B cell (primary cell): ENCODE measurements at regions not wholly inside any gene's neighbourhood (a gene's known extent, or its start where the extent isn't known, plus 50 kb on each side); places are given as distances from the start of the nearest gene placed in this dataset.

Source experiments
- ATAC-seq: fragments of 200-7000 bp; cut with Tn5 transposase; one replicate; pipeline ENCODE4 v1.10.0; 2021; ENCODE audit warnings: low read depth, mild to moderate bottlenecking, moderate number of reproducible peaks, moderate library complexity
- CTCF ChIA-PET: fragments of 350-600 bp; sonication (Branson Sonifier 250); formaldehyde crosslinking; loops from one replicate; lab custom pipeline; 2021; ENCODE audit warnings: antibody characterized with exemption, inconsistent platforms; lab: Charles Lee
- POLR2A ChIA-PET: fragments of 350-600 bp; sonication (Branson Sonifier 250); formaldehyde crosslinking; loops from one replicate; lab custom pipeline; 2021; ENCODE audit warnings: antibody characterized with exemption; lab: Charles Lee
- DNase-seq: peaks from one replicate; pipeline ENCODE4 v3.0.0; 2013
- H2AFZ ChIP-seq: 2 replicates; pipeline ENCODE4 v1.6.1; 2012; ENCODE audit warnings: mild to moderate bottlenecking, low read depth, low read length; ENCODE audit not compliant: insufficient read depth, poor library complexity, severe bottlenecking
- H3K27ac ChIP-seq, 2 donors: 1 replicate in 1 of 2; 2 replicates in 1 of 2; pipeline ENCODE4 v1.5.1; 2012 to 2013; ENCODE audit warnings: low read length in 2 of 2, mild to moderate bottlenecking in 2 of 2, moderate library complexity in 1 of 2
- H3K27me3 ChIP-seq, 4 experiments: fragments of 200-600 bp in 1 of 4; sonication (generic) in 1 of 4; replicated peaks in 1 of 4; 1 replicate in 2 of 4; 2 replicates in 2 of 4; pipeline versions ENCODE4 v1.6.1 to v1.7.0; 2013 to 2016; ENCODE audit warnings: low read length in 3 of 4, mild to moderate bottlenecking in 2 of 4, mixed read lengths in 1 of 4, moderate library complexity in 1 of 4; ENCODE audit not compliant: insufficient read depth in 4 of 4, control insufficient read depth in 3 of 4; ENCODE audit errors: control extremely low read depth in 1 of 4
- H3K36me3 ChIP-seq, 2 experiments: replicated peaks in 1 of 2; 1 replicate in 1 of 2; 2 replicates in 1 of 2; pipeline versions ENCODE4 v1.6.1 to v1.7.1; 2013; ENCODE audit warnings: low read length in 1 of 2; ENCODE audit not compliant: insufficient read depth in 2 of 2, control insufficient read depth in 1 of 2; ENCODE audit errors: control extremely low read depth in 1 of 2, extremely low read depth in 1 of 2
- H3K4me1 ChIP-seq, 2 donors: fragments of 200-600 bp in 1 of 2; sonication (generic) in 1 of 2; 1 replicate in 1 of 2; 2 replicates in 1 of 2; pipeline versions ENCODE4 v1.5.1 to v1.6.1; 2013 to 2017; ENCODE audit warnings: low read length in 2 of 2; ENCODE audit not compliant: control insufficient read depth in 2 of 2, insufficient read depth in 2 of 2
- H3K4me2 ChIP-seq: replicated peaks from 2 replicates; pipeline ENCODE3; 2012; ENCODE audit warnings: mild to moderate bottlenecking, low read depth, low read length; ENCODE audit not compliant: poor library complexity, severe bottlenecking
- H3K4me3 ChIP-seq, 5 experiments: fragments of 200-600 bp in 1 of 5; sonication (generic) in 1 of 5; 1 replicate in 3 of 5; 2 replicates in 2 of 5; pipeline versions ENCODE4 v1.5.1 to v1.7.0; 2011 to 2016; ENCODE audit warnings: low read length in 4 of 5, mild to moderate bottlenecking in 4 of 5, low read depth in 2 of 5, control low read depth in 1 of 5, moderate library complexity in 1 of 5; ENCODE audit not compliant: insufficient read depth in 1 of 5; ENCODE audit errors: control extremely low read depth in 1 of 5, extremely low read depth in 1 of 5
- H3K79me2 ChIP-seq: fragments of 200-600 bp; sonication (generic); one replicate; pipeline ENCODE4 v1.6.0; 2016; ENCODE audit warnings: low read length; ENCODE audit not compliant: control insufficient read depth, insufficient read depth
- H3K9ac ChIP-seq: fragments of 200-600 bp; sonication (generic); 2 replicates; pipeline ENCODE4 v1.6.1; 2017; ENCODE audit warnings: mild to moderate bottlenecking, low read length, moderate library complexity
- H3K9me3 ChIP-seq, 3 donors: one replicate each; pipeline versions ENCODE4 v1.6.1 to v1.7.1; 2013; ENCODE audit warnings: low read length in 2 of 3; ENCODE audit not compliant: control insufficient read depth in 2 of 3, insufficient read depth in 1 of 3; ENCODE audit errors: control extremely low read depth in 1 of 3
- H4K20me1 ChIP-seq: 2 replicates; pipeline ENCODE4 v1.6.0; 2012; ENCODE audit warnings: mild to moderate bottlenecking, low read length; ENCODE audit not compliant: insufficient read depth, control insufficient read depth, poor library complexity, severe bottlenecking
- H3K27ac Mint-ChIP-seq: one replicate; pipeline ENCODE4 v1.8.0; 2021; ENCODE audit warnings: mixed read lengths
- H3K27me3 Mint-ChIP-seq: one replicate; pipeline ENCODE4 v1.8.0; 2021; ENCODE audit warnings: mixed read lengths
- H3K4me1 Mint-ChIP-seq: one replicate; pipeline ENCODE4 v1.8.0; 2021; ENCODE audit warnings: mixed read lengths
- H3K4me3 Mint-ChIP-seq: one replicate; pipeline ENCODE4 v1.8.0; 2021; ENCODE audit warnings: mixed read lengths
- H3K9me3 Mint-ChIP-seq: one replicate; pipeline ENCODE4 v1.8.0; 2022; ENCODE audit warnings: mixed read lengths; ENCODE audit not compliant: insufficient read depth
- EZH2 ChIP-seq: IDR thresholded peaks from 2 replicates; pipeline ENCODE4 v1.6.1; 2012; ENCODE audit warnings: borderline replicate concordance, low read depth, mild to moderate bottlenecking, moderate library complexity, low read length; ENCODE audit not compliant: insufficient read depth, poor library complexity, severe bottlenecking
- WGBS: methylation state at CpG from one replicate; pipeline ENCODE4 v1.1.5; 2013; ENCODE audit warnings: missing lambda C conversion rate; ENCODE audit not compliant: insufficient coverage; 5-methylcytosine and 5-hydroxymethylcytosine counted together
- intact Hi-C: fragments of 100-400 bp; cut with micrococcal nuclease; formaldehyde crosslinking; loops from one replicate; pipeline ENCODE4 v1.10.0; 2022
- TF ChIP-seq, protein P1 (sequence below): fragments of 200-600 bp; IDR thresholded peaks from one replicate; pipeline ENCODE4 v1.8.0; 2022; ENCODE audit warnings: antibody characterized with exemption, mild to moderate bottlenecking

DNA sequence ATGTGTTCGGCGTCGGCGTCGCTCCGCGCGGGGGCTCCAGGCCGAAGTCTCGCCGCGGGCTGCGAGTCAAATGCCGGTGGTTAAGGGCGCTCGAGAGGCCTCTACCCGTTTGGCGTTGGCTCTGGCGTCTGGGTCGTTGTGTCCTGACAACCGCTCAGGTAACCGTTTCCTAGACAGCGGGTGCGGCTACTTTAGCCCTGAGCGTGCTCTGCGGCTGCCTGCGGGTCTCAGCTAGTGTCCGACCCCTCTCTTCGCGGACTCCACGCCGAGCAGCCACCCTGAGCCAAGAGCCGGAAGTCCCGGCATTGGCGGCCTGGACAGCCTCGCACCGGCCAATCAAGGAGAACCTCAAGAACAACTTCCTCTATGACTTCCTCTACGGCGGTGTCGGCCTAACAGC is 173.4 kb downstream of the SETD4 start:
- DNase-seq (no peak), ATAC-seq (no peak)
- ChIA-PET CTCF (no interaction called here), POLR2A (no interaction called here)
- Histone ChIP-seq H3K9me3 (peaks cover 0 to 6% (median 3%) of the 10 kb centered on the region in 3 donors), H3K27ac (no peak overlapping the region), H2AFZ (no peak overlapping the region), H3K36me3 (no peaks in the 10 kb centered on the region), H3K4me1 (no peaks in the 10 kb centered on the region), H3K4me2 (no peak overlapping the region), H3K79me2 (no peaks in the 10 kb centered on the region), H3K27me3 (peaks cover 0 to 5% (median 1%) of the 10 kb centered on the region in 4 experiments), H3K9ac (no peak overlapping the region), H3K4me3 (no peak overlapping the region), H4K20me1 (no peaks in the 10 kb centered on the region)
- no peaks in the 10 kb centered on the region for H3K4me1 Mint-ChIP-seq
- no peak overlapping the region for H3K4me3 Mint-ChIP-seq
- intact Hi-C loops: no loop called here
- no peaks in the 10 kb centered on the region for H3K9me3 Mint-ChIP-seq
- peaks cover 18% of the 10 kb centered on the region for H3K27me3 Mint-ChIP-seq
- TF ChIP-seq, protein P1, sequence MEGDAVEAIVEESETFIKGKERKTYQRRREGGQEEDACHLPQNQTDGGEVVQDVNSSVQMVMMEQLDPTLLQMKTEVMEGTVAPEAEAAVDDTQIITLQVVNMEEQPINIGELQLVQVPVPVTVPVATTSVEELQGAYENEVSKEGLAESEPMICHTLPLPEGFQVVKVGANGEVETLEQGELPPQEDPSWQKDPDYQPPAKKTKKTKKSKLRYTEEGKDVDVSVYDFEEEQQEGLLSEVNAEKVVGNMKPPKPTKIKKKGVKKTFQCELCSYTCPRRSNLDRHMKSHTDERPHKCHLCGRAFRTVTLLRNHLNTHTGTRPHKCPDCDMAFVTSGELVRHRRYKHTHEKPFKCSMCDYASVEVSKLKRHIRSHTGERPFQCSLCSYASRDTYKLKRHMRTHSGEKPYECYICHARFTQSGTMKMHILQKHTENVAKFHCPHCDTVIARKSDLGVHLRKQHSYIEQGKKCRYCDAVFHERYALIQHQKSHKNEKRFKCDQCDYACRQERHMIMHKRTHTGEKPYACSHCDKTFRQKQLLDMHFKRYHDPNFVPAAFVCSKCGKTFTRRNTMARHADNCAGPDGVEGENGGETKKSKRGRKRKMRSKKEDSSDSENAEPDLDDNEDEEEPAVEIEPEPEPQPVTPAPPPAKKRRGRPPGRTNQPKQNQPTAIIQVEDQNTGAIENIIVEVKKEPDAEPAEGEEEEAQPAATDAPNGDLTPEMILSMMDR: no peak
- TF ChIP-seq EZH2: no peak
- no peak overlapping the region for H3K27ac Mint-ChIP-seq
- 96% methylated on average over 38 of the region's 40 CpGs for WGBS

- ChIA-PET POLR2A (no interaction called here), CTCF (no interaction called here)
- DNase-seq (no peak), ATAC-seq (no peak)
- Histone ChIP-seq H3K9ac (no peak overlapping the region), H3K27me3 (peaks cover 0 to 5% (median 1%) of the 10 kb centered on the region in 4 experiments), H3K4me1 (no peaks in the 10 kb centered on the region), H3K79me2 (no peaks in the 10 kb centered on the region), H3K4me3 (no peak overlapping the region), H3K9me3 (peaks cover 0 to 6% (median 3%) of the 10 kb centered on the region in 3 donors), H4K20me1 (no peaks in the 10 kb centered on the region), H3K27ac (no peak overlapping the region), H3K4me2 (no peak overlapping the region), H3K36me3 (no peaks in the 10 kb centered on the region), H2AFZ (no peak overlapping the region)
- WGBS: 96% methylated on average over 4 of the region's 7 CpGs
- no peaks in the 10 kb centered on the region for H3K4me1 Mint-ChIP-seq
- H3K9me3 Mint-ChIP-seq: no peaks in the 10 kb centered on the region
- no peak overlapping the region for H3K4me3 Mint-ChIP-seq
- H3K27ac Mint-ChIP-seq: no peak overlapping the region
- intact Hi-C loops: no loop called here
- H3K27me3 Mint-ChIP-seq: peaks cover 24% of the 10 kb centered on the region
- TF ChIP-seq, protein P1: no peak
- no peak for TF ChIP-seq EZH2
Observed at GRCh38 chr21:35885942-35886541, 174.3 kb downstream of the SETD4 start.
